ENCODE measurements at regions not wholly inside any gene's neighbourhood (a gene's known extent, or its start where the extent isn't known, plus 50 kb on each side); places are given as distances from the start of the nearest gene placed in this dataset.

DNA sequence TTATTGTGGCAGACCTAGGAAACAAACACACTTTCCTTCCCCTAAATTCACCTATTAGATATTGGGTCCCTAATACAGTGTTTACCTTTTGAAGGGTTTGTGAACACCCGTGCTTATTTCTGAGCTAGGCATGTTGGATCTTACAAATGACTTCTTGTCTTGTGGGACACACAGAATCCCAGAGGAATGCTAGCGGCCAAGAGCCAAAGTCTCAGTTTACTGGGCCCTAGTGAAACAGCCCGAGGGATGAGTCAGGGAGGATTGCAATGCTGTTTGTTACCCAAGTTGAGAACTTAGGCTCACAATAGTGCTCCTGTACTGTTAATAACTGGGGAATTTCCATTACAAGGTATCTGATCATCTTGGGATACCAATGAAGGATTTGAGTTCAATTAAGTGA lies 100.1 kb upstream of the AKT3 start (continued):
- TF ChIP-seq SP1 (IDR thresholded peaks at IDR 0.05; ENCODE audit: low read depth, low read length), result no peak

DNA sequence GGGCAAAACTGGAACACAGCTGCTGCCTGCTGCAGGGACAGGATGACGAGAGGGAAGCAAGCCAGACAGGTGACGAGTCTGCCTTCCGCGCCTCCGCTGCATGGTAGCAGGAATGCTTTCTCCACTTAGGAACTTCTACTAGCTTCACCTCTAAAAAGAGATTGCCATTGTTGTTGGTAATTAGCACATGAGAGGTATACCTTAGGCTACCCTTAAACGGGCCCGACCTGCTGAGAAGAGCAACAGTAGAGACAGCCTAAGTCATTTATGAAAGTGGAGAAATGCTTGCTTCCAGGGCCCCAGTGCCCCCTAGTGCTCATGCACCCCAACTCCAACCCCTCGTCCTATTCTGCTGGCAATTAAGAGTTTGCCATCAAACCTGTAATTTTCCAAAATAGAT lies 96.9 kb upstream of the AKT3 start:
- Histone ChIP-seq H3K4me1 (ENCODE audit: control insufficient read depth, insufficient read depth, low read length) (no peaks in the 10 kb centered on the region), H3K27ac (ENCODE audit: control insufficient read depth, insufficient read depth) (no peak overlapping the region), H3K9ac (ENCODE audit: control insufficient read depth, insufficient read depth, low read length) (no peak overlapping the region), H3K9me3 (replicated peaks; ENCODE audit: control insufficient read depth, insufficient read depth, low read length) (no peaks in the 10 kb centered on the region), H3K4me3 (no peak overlapping the region), H4K20me1 (ENCODE audit: control insufficient read depth, insufficient read depth) (no peaks in the 10 kb centered on the region), H3K79me2 (ENCODE audit: control insufficient read depth, insufficient read depth, low read length) (no peaks in the 10 kb centered on the region), H3K36me3 (ENCODE audit: control insufficient read depth in 2 of 2, insufficient read depth in 2 of 2, low read length in 1 of 2) (no peaks in the 10 kb centered on the region), H2AFZ (ENCODE audit: control insufficient read depth, low read depth, low read length) (no peak overlapping the region), H3K27me3 (replicated peaks in 1 of 2; ENCODE audit: control insufficient read depth in 2 of 2, insufficient read depth in 2 of 2, low read length in 1 of 2) (no peaks in the 10 kb centered on the region), H3K4me2 (ENCODE audit: control insufficient read depth, insufficient read depth) (no peak overlapping the region)
- ChIA-PET POLR2A (no interaction called here), SMC1A (ENCODE audit: uncharacterized antibody, unreplicated experiment) (no interaction called here), CTCF (no interaction called here), RAD21 (ENCODE audit: unreplicated experiment) (no interaction called here)
- intact Hi-C loops (cut with micrococcal nuclease; ENCODE audit: unreplicated experiment), result loop anchor here (10.0 kb wide), 1 partner anchor 242 kb away; no protein-coding TSS in a partner anchor
- TF ChIP-seq RAD21 (IDR thresholded peaks at IDR 0.05; ENCODE audit: insufficient read depth, low read depth, low read length) (peak; percentile 39; the same call in 1 of the 2 replicates), SMC3 (IDR thresholded peaks at IDR 0.05; ENCODE audit: borderline replicate concordance, low read length) (peak; percentile 26; the same call in 1 of the 2 replicates), ATF7 (IDR thresholded peaks at IDR 0.05; ENCODE audit: low read depth) (no peak), ASH2L (IDR thresholded peaks at IDR 0.05; ENCODE audit: borderline replicate concordance, low read depth) (no peak), HDGF (IDR thresholded peaks at IDR 0.05) (no peak), IRF4 (IDR thresholded peaks at IDR 0.05; ENCODE audit: low read depth, low read length) (no peak), BHLHE40 (IDR thresholded peaks at IDR 0.05; ENCODE audit: borderline replicate concordance in 1 of 2, low read depth in 2 of 2, low read length in 1 of 2) (no peak)
- TF ChIP-seq, protein P1, sequence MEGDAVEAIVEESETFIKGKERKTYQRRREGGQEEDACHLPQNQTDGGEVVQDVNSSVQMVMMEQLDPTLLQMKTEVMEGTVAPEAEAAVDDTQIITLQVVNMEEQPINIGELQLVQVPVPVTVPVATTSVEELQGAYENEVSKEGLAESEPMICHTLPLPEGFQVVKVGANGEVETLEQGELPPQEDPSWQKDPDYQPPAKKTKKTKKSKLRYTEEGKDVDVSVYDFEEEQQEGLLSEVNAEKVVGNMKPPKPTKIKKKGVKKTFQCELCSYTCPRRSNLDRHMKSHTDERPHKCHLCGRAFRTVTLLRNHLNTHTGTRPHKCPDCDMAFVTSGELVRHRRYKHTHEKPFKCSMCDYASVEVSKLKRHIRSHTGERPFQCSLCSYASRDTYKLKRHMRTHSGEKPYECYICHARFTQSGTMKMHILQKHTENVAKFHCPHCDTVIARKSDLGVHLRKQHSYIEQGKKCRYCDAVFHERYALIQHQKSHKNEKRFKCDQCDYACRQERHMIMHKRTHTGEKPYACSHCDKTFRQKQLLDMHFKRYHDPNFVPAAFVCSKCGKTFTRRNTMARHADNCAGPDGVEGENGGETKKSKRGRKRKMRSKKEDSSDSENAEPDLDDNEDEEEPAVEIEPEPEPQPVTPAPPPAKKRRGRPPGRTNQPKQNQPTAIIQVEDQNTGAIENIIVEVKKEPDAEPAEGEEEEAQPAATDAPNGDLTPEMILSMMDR (IDR thresholded peaks at IDR 0.05 in 2 of 3, conservative IDR thresholded peaks at IDR 0.05 in 1 of 3; ENCODE audit: control insufficient read depth in 2 of 3, extremely low read depth in 1 of 3, insufficient read depth in 1 of 3, low read depth in 3 of 3, low read length in 3 of 3), result peak; percentile 26 to 45 (median 37); a peak in 5 of 6 replicates
- TF ChIP-seq, protein P2, sequence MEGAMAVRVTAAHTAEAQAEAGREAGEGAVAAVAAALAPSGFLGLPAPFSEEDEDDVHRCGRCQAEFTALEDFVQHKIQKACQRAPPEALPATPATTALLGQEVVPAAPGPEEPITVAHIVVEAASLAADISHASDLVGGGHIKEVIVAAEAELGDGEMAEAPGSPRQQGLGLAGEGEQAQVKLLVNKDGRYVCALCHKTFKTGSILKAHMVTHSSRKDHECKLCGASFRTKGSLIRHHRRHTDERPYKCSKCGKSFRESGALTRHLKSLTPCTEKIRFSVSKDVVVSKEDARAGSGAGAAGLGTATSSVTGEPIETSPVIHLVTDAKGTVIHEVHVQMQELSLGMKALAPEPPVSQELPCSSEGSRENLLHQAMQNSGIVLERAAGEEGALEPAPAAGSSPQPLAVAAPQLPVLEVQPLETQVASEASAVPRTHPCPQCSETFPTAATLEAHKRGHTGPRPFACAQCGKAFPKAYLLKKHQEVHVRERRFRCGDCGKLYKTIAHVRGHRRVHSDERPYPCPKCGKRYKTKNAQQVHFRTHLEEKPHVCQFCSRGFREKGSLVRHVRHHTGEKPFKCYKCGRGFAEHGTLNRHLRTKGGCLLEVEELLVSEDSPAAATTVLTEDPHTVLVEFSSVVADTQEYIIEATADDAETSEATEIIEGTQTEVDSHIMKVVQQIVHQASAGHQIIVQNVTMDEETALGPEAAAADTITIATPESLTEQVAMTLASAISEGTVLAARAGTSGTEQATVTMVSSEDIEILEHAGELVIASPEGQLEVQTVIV (IDR thresholded peaks at IDR 0.05; ENCODE audit: borderline replicate concordance, partially characterized antibody), result no peak
- ATAC-seq (peak; percentile 57), FAIRE-seq (no peak), DNase-seq (ENCODE audit: low read depth, low spot score) (no peak)
- BruUV-seq (replicated peaks), result no TSS peak
- in situ Hi-C loops (cut with MboI), result no loop called here
- WGBS (ENCODE audit: insufficient coverage, insufficient replicate concordance, low lambda C conversion rate, missing lambda C conversion rate), result 63% methylated on average over 8 of the region's 8 CpGs
